ENCODE measurements at regions not wholly inside any gene's neighbourhood (a gene's known extent, or its start where the extent isn't known, plus 50 kb on each side); places are given as distances from the start of the nearest gene placed in this dataset.

GRCh38 chr16:85193876-85194275 lies 81.6 kb upstream of the CIBAR2 start:
- intact Hi-C loops (cut with micrococcal nuclease; ENCODE audit: unreplicated experiment) (no loop called here), in situ Hi-C loops (cut with HindIII; ENCODE audit: low pct_unique_long_range_greater_than_20kb, low sequenced_read_pairs) (no loop called here)
- DNase-seq (ENCODE audit: low read depth, low spot score) (no peak), ATAC-seq (no peak)
- Histone ChIP-seq H3K36me3 (ENCODE audit: control insufficient read depth, insufficient read depth, low read length) (no peaks in the 10 kb centered on the region), H3K4me3 (ENCODE audit: low read depth in 2 of 2, low read length in 2 of 2) (no peak overlapping the region), H3K4me1 (ENCODE audit: control insufficient read depth, insufficient read depth, low read length) (peaks cover 11% of the 10 kb centered on the region), H3K27ac (ENCODE audit: low read length) (no peak overlapping the region), H3K27me3 (ENCODE audit: control insufficient read depth, insufficient read depth, low read length) (no peaks in the 10 kb centered on the region), H3K9me3 (ENCODE audit: control insufficient read depth, insufficient read depth, low read depth, low read length) (no peaks in the 10 kb centered on the region)
- BruUV-seq (replicated peaks), result no TSS peak
- no peak for TF ChIP-seq REST (IDR thresholded peaks at IDR 0.05; ENCODE audit: insufficient read depth in 1 of 2, low read depth in 2 of 2, low read length in 1 of 2)
- no peak for TF ChIP-seq TCF7L2 (IDR thresholded peaks at IDR 0.05; ENCODE audit: low read depth, low read length)
- no peak for TF ChIP-seq SIN3A (IDR thresholded peaks at IDR 0.05; ENCODE audit: borderline replicate concordance, insufficient read depth, low read depth, low read length)
- TF ChIP-seq CTCF (IDR thresholded peaks at IDR 0.05), result no peak
- TF ChIP-seq POLR2AphosphoS5 (IDR thresholded peaks at IDR 0.05; ENCODE audit: low read depth, low read length), result no peak
- CTCF ChIA-PET, result no interaction called here
- POLR2A ChIA-PET, result no interaction called here

GRCh38 chr16:85194307-85195270 lies 82.3 kb upstream of the CIBAR2 start:
- no peaks in the 10 kb centered on the region for H3K36me3 ChIP-seq (ENCODE audit: control insufficient read depth, insufficient read depth, low read length)
- no peak for DNase-seq (ENCODE audit: low read depth, low spot score)
- no peaks in the 10 kb centered on the region for H3K9me3 ChIP-seq (ENCODE audit: control insufficient read depth, insufficient read depth, low read depth, low read length)
- in situ Hi-C loops (cut with HindIII; ENCODE audit: low pct_unique_long_range_greater_than_20kb, low sequenced_read_pairs) (no loop called here), intact Hi-C loops (cut with micrococcal nuclease; ENCODE audit: unreplicated experiment) (no loop called here)
- no TSS peak for BruUV-seq (replicated peaks)
- H3K4me3 ChIP-seq (ENCODE audit: low read depth in 2 of 2, low read length in 2 of 2), result no peak overlapping the region
- ATAC-seq, result no peak
- POLR2A ChIA-PET, result no interaction called here
- no peaks in the 10 kb centered on the region for H3K27me3 ChIP-seq (ENCODE audit: control insufficient read depth, insufficient read depth, low read length)
- CTCF ChIA-PET, result interaction anchor here (0.6 kb wide), 1 partner anchor 32 kb away, joined by 3 read pairs; no protein-coding TSS in a partner anchor
- H3K4me1 ChIP-seq (ENCODE audit: control insufficient read depth, insufficient read depth, low read length), result peaks cover 7% of the 10 kb centered on the region
- TF ChIP-seq POLR2AphosphoS5 (IDR thresholded peaks at IDR 0.05; ENCODE audit: low read depth, low read length), result no peak
- TF ChIP-seq REST (IDR thresholded peaks at IDR 0.05; ENCODE audit: insufficient read depth in 1 of 2, low read depth in 2 of 2, low read length in 1 of 2), result no peak
- no peak for TF ChIP-seq SIN3A (IDR thresholded peaks at IDR 0.05; ENCODE audit: borderline replicate concordance, insufficient read depth, low read depth, low read length)
- TF ChIP-seq CTCF (IDR thresholded peaks at IDR 0.05), result no peak
- TF ChIP-seq TCF7L2 (IDR thresholded peaks at IDR 0.05; ENCODE audit: low read depth, low read length), result no peak
- no peak overlapping the region for H3K27ac ChIP-seq (ENCODE audit: low read length)
